ENCODE measurements at regions not wholly inside any gene's neighbourhood (a gene's known extent, or its start where the extent isn't known, plus 50 kb on each side); places are given as distances from the start of the nearest gene placed in this dataset.
A peak's percentile ranks its signal among the peaks of the same experiment; 100 is the strongest.

- no peak for DNase-seq
Observed at GRCh38 chrX:46447384-46447783, 97.8 kb downstream of the ZNF674 start.

- DNase-seq, result peak; percentile 41
Observed at GRCh38 chrX:46446727-46447378, 98.4 kb downstream of the ZNF674 start.

- DNase-seq, result no peak
Observed at GRCh38 chrX:46444011-46444410, 101.2 kb downstream of the ZNF674 start.

GRCh38 chrX:46436744-46437143 lies 108.5 kb downstream of the ZNF674 start:
- DNase-seq, result no peak

GRCh38 chrX:46433892-46434291 lies 111.3 kb downstream of the ZNF674 start:
- no peak for DNase-seq

GRCh38 chrX:46408553-46409407 lies 136.4 kb downstream of the ZNF674 start:
- DNase-seq, result peak; percentile 15

- DNase-seq, result peak; percentile 0
Observed at GRCh38 chrX:46407753-46408130, 137.5 kb downstream of the ZNF674 start.

GRCh38 chrX:46407036-46407752 lies 138.0 kb downstream of the ZNF674 start:
- DNase-seq, result no peak

GRCh38 chrX:46404774-46405173 lies 140.4 kb downstream of the ZNF674 start:
- DNase-seq, result no peak

- DNase-seq, result no peak
Observed at GRCh38 chrX:46400530-46401443, 144.4 kb downstream of the ZNF674 start.

GRCh38 chrX:46398874-46399273 lies 146.3 kb downstream of the ZNF674 start:
- no peak for DNase-seq

- no peak for DNase-seq
Observed at GRCh38 chrX:46398126-46398525, 147.1 kb downstream of the ZNF674 start.

GRCh38 chrX:46386511-46386910 lies 158.7 kb downstream of the ZNF674 start:
- DNase-seq, result no peak

GRCh38 chrX:46383006-46383405 lies 162.2 kb downstream of the ZNF674 start:
- no peak for DNase-seq

GRCh38 chrX:46382595-46382994 lies 162.6 kb downstream of the ZNF674 start:
- DNase-seq, result no peak

GRCh38 chrX:46381630-46382029 lies 163.6 kb downstream of the ZNF674 start:
- no peak for DNase-seq

GRCh38 chrX:46380148-46380752 lies 165.0 kb downstream of the ZNF674 start:
- no peak for DNase-seq

- DNase-seq, result peak; percentile 21
Observed at GRCh38 chrX:46376246-46376885, 168.9 kb downstream of the ZNF674 start.

GRCh38 chrX:46375831-46376230 lies 169.4 kb downstream of the ZNF674 start:
- no peak for DNase-seq

- DNase-seq, result no peak
Observed at GRCh38 chrX:46374371-46374770, 170.8 kb downstream of the ZNF674 start.

GRCh38 chrX:46367491-46367890 lies 177.7 kb downstream of the ZNF674 start:
- no peak for DNase-seq

All from skin of body (tissue), 1 donor.